ENCODE measurements at regions not wholly inside any gene's neighbourhood (a gene's known extent, or its start where the extent isn't known, plus 50 kb on each side); places are given as distances from the start of the nearest gene placed in this dataset.

DNA sequence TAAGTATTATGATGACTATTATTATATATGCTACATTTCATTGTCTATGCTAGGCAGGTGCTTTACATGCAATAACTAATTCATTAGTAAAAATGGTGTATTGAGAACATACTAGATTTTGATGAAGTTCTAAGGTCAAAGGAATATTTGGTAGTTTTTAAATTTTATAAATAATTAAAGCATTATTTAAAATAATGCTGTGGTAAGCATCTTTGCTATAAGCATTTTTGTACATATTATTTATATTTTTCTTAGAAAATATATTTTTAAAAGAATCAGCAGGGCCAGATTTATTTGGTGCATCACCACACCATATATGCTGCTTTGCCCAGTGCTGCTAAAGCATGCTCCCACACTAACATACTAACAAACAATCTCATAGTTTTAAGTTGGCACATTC is 517.9 kb downstream of the C6orf118 start:
- Histone ChIP-seq H3K27me3 (ENCODE audit: insufficient read depth, low read length, poor library complexity, severe bottlenecking) (no peaks in the 10 kb centered on the region), H3K9me3 (ENCODE audit: insufficient read depth, low read depth, low read length) (no peaks in the 10 kb centered on the region; the same call in 1 of the 2 replicates), H3K36me3 (ENCODE audit: insufficient read depth, low read length) (no peaks in the 10 kb centered on the region), H3K4me1 (ENCODE audit: insufficient read depth, low read length, poor library complexity, severe bottlenecking) (no peaks in the 10 kb centered on the region), H3K4me3 (ENCODE audit: low read length, poor library complexity, severe bottlenecking) (no peak overlapping the region), H3K9me2 (replicated peaks; ENCODE audit: low read depth, low read length) (no peaks in the 10 kb centered on the region), H3F3A (ENCODE audit: low read depth) (no peaks in the 10 kb centered on the region), H2AFZ (ENCODE audit: low read length) (no peak overlapping the region), H3K79me2 (ENCODE audit: insufficient read depth, low read length) (no peaks in the 10 kb centered on the region), H3K9ac (ENCODE audit: low read depth, low read length, poor library complexity, severe bottlenecking) (no peak overlapping the region), H4K20me1 (ENCODE audit: insufficient read depth, low read length, poor library complexity, severe bottlenecking) (no peaks in the 10 kb centered on the region), H3K4me2 (ENCODE audit: low read depth, low read length, poor library complexity, severe bottlenecking) (no peak overlapping the region)
- TF ChIP-seq, protein P1, sequence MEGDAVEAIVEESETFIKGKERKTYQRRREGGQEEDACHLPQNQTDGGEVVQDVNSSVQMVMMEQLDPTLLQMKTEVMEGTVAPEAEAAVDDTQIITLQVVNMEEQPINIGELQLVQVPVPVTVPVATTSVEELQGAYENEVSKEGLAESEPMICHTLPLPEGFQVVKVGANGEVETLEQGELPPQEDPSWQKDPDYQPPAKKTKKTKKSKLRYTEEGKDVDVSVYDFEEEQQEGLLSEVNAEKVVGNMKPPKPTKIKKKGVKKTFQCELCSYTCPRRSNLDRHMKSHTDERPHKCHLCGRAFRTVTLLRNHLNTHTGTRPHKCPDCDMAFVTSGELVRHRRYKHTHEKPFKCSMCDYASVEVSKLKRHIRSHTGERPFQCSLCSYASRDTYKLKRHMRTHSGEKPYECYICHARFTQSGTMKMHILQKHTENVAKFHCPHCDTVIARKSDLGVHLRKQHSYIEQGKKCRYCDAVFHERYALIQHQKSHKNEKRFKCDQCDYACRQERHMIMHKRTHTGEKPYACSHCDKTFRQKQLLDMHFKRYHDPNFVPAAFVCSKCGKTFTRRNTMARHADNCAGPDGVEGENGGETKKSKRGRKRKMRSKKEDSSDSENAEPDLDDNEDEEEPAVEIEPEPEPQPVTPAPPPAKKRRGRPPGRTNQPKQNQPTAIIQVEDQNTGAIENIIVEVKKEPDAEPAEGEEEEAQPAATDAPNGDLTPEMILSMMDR (conservative IDR thresholded peaks at IDR 0.05; ENCODE audit: low read length): no peak
- TF ChIP-seq EZH2phosphoT487 (IDR thresholded peaks at IDR 0.05; ENCODE audit: borderline replicate concordance): no peak

DNA sequence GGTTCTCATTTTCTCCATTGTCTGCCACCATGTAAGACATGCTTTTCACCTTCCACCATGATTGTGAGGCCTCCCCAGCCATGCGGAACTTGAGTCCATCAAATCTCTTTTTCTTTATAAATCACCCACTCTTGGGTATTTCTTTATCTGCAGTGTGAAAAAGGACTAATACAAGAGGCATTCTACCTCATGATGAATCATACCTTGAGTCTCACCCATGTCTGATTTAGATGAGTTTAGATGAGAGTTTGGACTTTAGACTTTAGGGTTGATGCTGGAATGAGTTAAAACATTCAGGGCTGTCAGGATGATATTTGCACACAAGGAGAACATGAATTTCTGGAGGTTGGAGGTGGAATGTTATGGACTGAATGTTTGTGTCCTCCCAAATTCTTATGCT is 545.6 kb downstream of the C6orf118 start:
- H3K4me2 ChIP-seq (ENCODE audit: low read depth, low read length, poor library complexity, severe bottlenecking): no peak overlapping the region
- no peaks in the 10 kb centered on the region for H3K4me1 ChIP-seq (ENCODE audit: insufficient read depth, low read length, poor library complexity, severe bottlenecking)
- H3K79me2 ChIP-seq (ENCODE audit: insufficient read depth, low read length): no peaks in the 10 kb centered on the region
- H3K9me2 ChIP-seq (replicated peaks; ENCODE audit: low read depth, low read length): no peaks in the 10 kb centered on the region
- no peaks in the 10 kb centered on the region for H3K27me3 ChIP-seq (ENCODE audit: insufficient read depth, low read length, poor library complexity, severe bottlenecking)
- H3F3A ChIP-seq (ENCODE audit: low read depth): no peaks in the 10 kb centered on the region
- TF ChIP-seq, protein P1 (conservative IDR thresholded peaks at IDR 0.05; ENCODE audit: low read length): no peak
- TF ChIP-seq EZH2phosphoT487 (IDR thresholded peaks at IDR 0.05; ENCODE audit: borderline replicate concordance): no peak
- no peaks in the 10 kb centered on the region for H3K9me3 ChIP-seq (ENCODE audit: insufficient read depth, low read depth, low read length)
- no peak overlapping the region for H3K4me3 ChIP-seq (ENCODE audit: low read length, poor library complexity, severe bottlenecking)
- H2AFZ ChIP-seq (ENCODE audit: low read length): no peak overlapping the region
- H3K9ac ChIP-seq (ENCODE audit: low read depth, low read length, poor library complexity, severe bottlenecking): no peak overlapping the region
- no peaks in the 10 kb centered on the region for H3K36me3 ChIP-seq (ENCODE audit: insufficient read depth, low read length)
- no peaks in the 10 kb centered on the region for H4K20me1 ChIP-seq (ENCODE audit: insufficient read depth, low read length, poor library complexity, severe bottlenecking)

DNA sequence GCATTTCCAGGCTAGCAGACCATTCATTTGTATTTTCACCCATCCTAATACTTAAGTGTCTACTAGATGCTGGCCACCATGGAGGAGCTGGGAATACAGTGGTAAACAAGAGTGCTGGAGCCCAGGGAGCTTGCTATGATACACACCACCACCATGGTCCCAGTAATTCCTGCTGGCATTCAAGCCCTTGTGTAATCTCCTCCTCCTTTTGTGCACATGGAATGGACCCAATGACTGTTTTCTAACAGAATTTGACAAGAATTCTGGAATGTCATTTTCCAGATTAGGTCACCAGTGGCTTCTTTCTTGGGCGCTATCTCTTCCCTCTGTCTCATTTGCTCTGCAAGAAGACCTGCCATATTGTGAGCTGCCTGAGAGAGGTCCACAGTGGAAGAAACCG is 552.0 kb downstream of the C6orf118 start:
- Histone ChIP-seq H3K4me1 (ENCODE audit: insufficient read depth, low read length, poor library complexity, severe bottlenecking) (no peaks in the 10 kb centered on the region), H3K4me3 (ENCODE audit: low read length, poor library complexity, severe bottlenecking) (no peak overlapping the region), H3K9ac (ENCODE audit: low read depth, low read length, poor library complexity, severe bottlenecking) (no peak overlapping the region), H3K9me3 (ENCODE audit: insufficient read depth, low read depth, low read length) (no peaks in the 10 kb centered on the region), H3K27me3 (ENCODE audit: insufficient read depth, low read length, poor library complexity, severe bottlenecking) (no peaks in the 10 kb centered on the region), H2AFZ (ENCODE audit: low read length) (no peak overlapping the region), H3K79me2 (ENCODE audit: insufficient read depth, low read length) (no peaks in the 10 kb centered on the region), H3K4me2 (ENCODE audit: low read depth, low read length, poor library complexity, severe bottlenecking) (no peak overlapping the region), H3K36me3 (ENCODE audit: insufficient read depth, low read length) (no peaks in the 10 kb centered on the region), H3F3A (ENCODE audit: low read depth) (no peaks in the 10 kb centered on the region), H3K9me2 (replicated peaks; ENCODE audit: low read depth, low read length) (no peaks in the 10 kb centered on the region), H4K20me1 (ENCODE audit: insufficient read depth, low read length, poor library complexity, severe bottlenecking) (no peaks in the 10 kb centered on the region)
- TF ChIP-seq EZH2phosphoT487 (IDR thresholded peaks at IDR 0.05; ENCODE audit: borderline replicate concordance): no peak
- TF ChIP-seq, protein P1 (conservative IDR thresholded peaks at IDR 0.05; ENCODE audit: low read length): no peak
